Neural progenitor cell (in vitro differentiated cells): ENCODE measurements at regions not wholly inside any gene's neighbourhood (a gene's known extent, or its start where the extent isn't known, plus 50 kb on each side); places are given as distances from the start of the nearest gene placed in this dataset.

Experiments used
- DNase-seq: peaks from one replicate; pipeline ENCODE4 v3.0.0-alpha.2; 2016; ENCODE audit warnings: low spot score
- H2AFZ ChIP-seq: fragments of 200-600 bp; sonication (generic); replicated peaks from 2 replicates; pipeline ENCODE4 v1.6.1; 2016; ENCODE audit warnings: antibody characterized with exemption
- H3F3A ChIP-seq: fragments of 200-600 bp; sonication (generic); 2 replicates; pipeline ENCODE4 v1.6.1; 2016; ENCODE audit warnings: antibody characterized with exemption, low read depth
- H3K27ac ChIP-seq: fragments of 200-600 bp; sonication (generic); 2 replicates; pipeline ENCODE4 v1.5.1; 2016; ENCODE audit warnings: mild to moderate bottlenecking
- H3K27me3 ChIP-seq: fragments of 200-600 bp; sonication (generic); 2 replicates; pipeline ENCODE4 v1.6.1; 2016; ENCODE audit warnings: mild to moderate bottlenecking, moderate library complexity
- H3K36me3 ChIP-seq: fragments of 200-600 bp; sonication (generic); 2 replicates; pipeline ENCODE4 v1.5.1; 2016
- H3K4me1 ChIP-seq: fragments of 200-600 bp; sonication (generic); 2 replicates; pipeline ENCODE4 v1.6.1; 2016; ENCODE audit warnings: mixed run types
- H3K4me2 ChIP-seq: fragments of 200-600 bp; sonication (generic); 2 replicates; pipeline ENCODE4 v1.6.1; 2016
- H3K4me3 ChIP-seq: fragments of 200-600 bp; sonication (generic); 2 replicates; pipeline ENCODE4 v1.5.1; 2016
- H3K79me2 ChIP-seq: fragments of 200-600 bp; sonication (generic); 2 replicates; pipeline ENCODE4 v1.6.1; 2016; ENCODE audit warnings: low read depth
- H3K9ac ChIP-seq: fragments of 200-600 bp; sonication (generic); 2 replicates; pipeline ENCODE4 v1.6.1; 2016
- H3K9me3 ChIP-seq: fragments of 200-600 bp; sonication (generic); 2 replicates; pipeline ENCODE4 v1.5.1; 2016; ENCODE audit warnings: low read depth
- H4K20me1 ChIP-seq: fragments of 200-600 bp; sonication (generic); 2 replicates; pipeline ENCODE4 v1.6.1; 2016; ENCODE audit warnings: low read depth
- H3K27ac Mint-ChIP-seq: 3 replicates; pipeline ENCODE4 v1.8.0; 2021; ENCODE audit warnings: mixed read lengths
- H3K27me3 Mint-ChIP-seq: 2 replicates; pipeline ENCODE4 v1.8.0; 2022; ENCODE audit warnings: low read depth, mild to moderate bottlenecking, inconsistent platforms, moderate library complexity, mixed read lengths; ENCODE audit not compliant: insufficient read depth
- H3K36me3 Mint-ChIP-seq: 3 replicates; pipeline ENCODE4 v1.8.0; 2021; ENCODE audit warnings: mixed read lengths
- H3K4me1 Mint-ChIP-seq: 3 replicates; pipeline ENCODE4 v1.8.0; 2021; ENCODE audit warnings: mixed read lengths
- H3K4me3 Mint-ChIP-seq: 3 replicates; pipeline ENCODE4 v1.8.0; 2021; ENCODE audit warnings: mild to moderate bottlenecking, moderate library complexity, mixed read lengths
- H3K9me3 Mint-ChIP-seq: 3 replicates; pipeline ENCODE4 v1.8.0; 2020; ENCODE audit warnings: mixed read lengths
- CTCF ChIP-seq: fragments of 200-600 bp; sonication (generic); IDR thresholded peaks from 2 replicates; pipeline ENCODE4 v1.5.1; 2017; ENCODE audit warnings: antibody characterized with exemption, mild to moderate bottlenecking
- EZH2 ChIP-seq: fragments of 200-600 bp; sonication (generic); IDR thresholded peaks from 2 replicates; pipeline ENCODE4 v1.6.1; 2017; ENCODE audit warnings: antibody characterized with exemption, mild to moderate bottlenecking, moderate library complexity
- EZH2phosphoT487 ChIP-seq: fragments of 200-600 bp; sonication (generic); IDR thresholded peaks from 2 replicates; pipeline ENCODE4 v1.6.1; 2017; ENCODE audit warnings: antibody characterized with exemption

- no peaks in the 10 kb centered on the region for H3K27me3 ChIP-seq
- TF ChIP-seq EZH2phosphoT487 (no peak), EZH2 (no peak), CTCF (no peak)
- no peaks in the 10 kb centered on the region for H3K9me3 ChIP-seq
- no peak overlapping the region for H2AFZ ChIP-seq
- no peak for DNase-seq
- no peak overlapping the region for H3K27ac Mint-ChIP-seq
- no peaks in the 10 kb centered on the region for H3K79me2 ChIP-seq
- H3K4me3 Mint-ChIP-seq = no peak overlapping the region
- H3K4me1 Mint-ChIP-seq = no peaks in the 10 kb centered on the region
- H3K27ac ChIP-seq = no peak overlapping the region
- peaks cover 15% of the 10 kb centered on the region for H3K9me3 Mint-ChIP-seq
- no peaks in the 10 kb centered on the region for H3K36me3 ChIP-seq
- H3K4me1 ChIP-seq = no peaks in the 10 kb centered on the region
- H3K27me3 Mint-ChIP-seq = peaks cover 10% of the 10 kb centered on the region
- no peak overlapping the region for H3K4me2 ChIP-seq
- no peaks in the 10 kb centered on the region for H3F3A ChIP-seq
- H3K4me3 ChIP-seq = no peak overlapping the region
- H3K9ac ChIP-seq = no peak overlapping the region
- no peaks in the 10 kb centered on the region for H3K36me3 Mint-ChIP-seq
- H4K20me1 ChIP-seq = no peaks in the 10 kb centered on the region
Measured at GRCh38 chrX:40313269-40313668, 215.5 kb upstream of the BCOR start.

- H3K4me1 ChIP-seq = no peaks in the 10 kb centered on the region
- no peak overlapping the region for H3K4me3 ChIP-seq
- H3K9ac ChIP-seq = no peak overlapping the region
- Mint-ChIP-seq H3K9me3 (peaks cover 18% of the 10 kb centered on the region), H3K36me3 (no peaks in the 10 kb centered on the region), H3K4me3 (no peak overlapping the region), H3K4me1 (no peaks in the 10 kb centered on the region), H3K27ac (no peak overlapping the region), H3K27me3 (peaks cover 6% of the 10 kb centered on the region)
- no peaks in the 10 kb centered on the region for H3K9me3 ChIP-seq
- no peaks in the 10 kb centered on the region for H3F3A ChIP-seq
- no peak overlapping the region for H3K4me2 ChIP-seq
- TF ChIP-seq EZH2 (no peak), EZH2phosphoT487 (no peak), CTCF (no peak)
- no peaks in the 10 kb centered on the region for H3K79me2 ChIP-seq
- no peak overlapping the region for H2AFZ ChIP-seq
- no peak for DNase-seq
- no peaks in the 10 kb centered on the region for H4K20me1 ChIP-seq
- H3K36me3 ChIP-seq = no peaks in the 10 kb centered on the region
- H3K27ac ChIP-seq = no peak overlapping the region
- H3K27me3 ChIP-seq = no peaks in the 10 kb centered on the region
Measured at GRCh38 chrX:40310447-40310846, 212.7 kb upstream of the BCOR start.

- no peaks in the 10 kb centered on the region for H3F3A ChIP-seq
- no peak overlapping the region for H3K9ac ChIP-seq
- no peak overlapping the region for H3K4me3 ChIP-seq
- H3K4me2 ChIP-seq = no peak overlapping the region
- H4K20me1 ChIP-seq = no peaks in the 10 kb centered on the region
- Mint-ChIP-seq H3K4me3 (no peak overlapping the region), H3K27ac (no peak overlapping the region), H3K9me3 (peaks cover 17% of the 10 kb centered on the region), H3K36me3 (no peaks in the 10 kb centered on the region), H3K27me3 (peaks cover 6% of the 10 kb centered on the region), H3K4me1 (no peaks in the 10 kb centered on the region)
- TF ChIP-seq CTCF = no peak
- no peak for TF ChIP-seq EZH2phosphoT487
- TF ChIP-seq EZH2 = no peak
- H3K36me3 ChIP-seq = no peaks in the 10 kb centered on the region
- no peak overlapping the region for H3K27ac ChIP-seq
- no peak for DNase-seq
- no peaks in the 10 kb centered on the region for H3K4me1 ChIP-seq
- no peaks in the 10 kb centered on the region for H3K27me3 ChIP-seq
- H3K79me2 ChIP-seq = no peaks in the 10 kb centered on the region
- H2AFZ ChIP-seq = no peak overlapping the region
- H3K9me3 ChIP-seq = no peaks in the 10 kb centered on the region
Measured at GRCh38 chrX:40310016-40310415, 212.3 kb upstream of the BCOR start.

- Histone ChIP-seq H3K36me3 (no peaks in the 10 kb centered on the region), H3K79me2 (no peaks in the 10 kb centered on the region), H3K27ac (no peak overlapping the region), H3K4me2 (no peak overlapping the region), H3K4me3 (no peak overlapping the region), H4K20me1 (no peaks in the 10 kb centered on the region), H2AFZ (no peak overlapping the region), H3K27me3 (no peaks in the 10 kb centered on the region), H3F3A (no peaks in the 10 kb centered on the region), H3K9ac (no peak overlapping the region), H3K9me3 (no peaks in the 10 kb centered on the region), H3K4me1 (no peaks in the 10 kb centered on the region)
- peaks cover 6% of the 10 kb centered on the region for H3K27me3 Mint-ChIP-seq
- H3K4me3 Mint-ChIP-seq = no peak overlapping the region
- H3K36me3 Mint-ChIP-seq = no peaks in the 10 kb centered on the region
- peaks cover 22% of the 10 kb centered on the region for H3K9me3 Mint-ChIP-seq
- no peak overlapping the region for H3K27ac Mint-ChIP-seq
- H3K4me1 Mint-ChIP-seq = peaks cover 2% of the 10 kb centered on the region
- TF ChIP-seq EZH2 (no peak), EZH2phosphoT487 (no peak), CTCF (no peak)
- DNase-seq = no peak
Measured at GRCh38 chrX:40307871-40308270, 210.1 kb upstream of the BCOR start.
